NCI-H748 treated with DMSO at 0.1 percent for 48 hours (cell line): ENCODE measurements at regions not wholly inside any gene's neighbourhood (a gene's known extent, or its start where the extent isn't known, plus 50 kb on each side); places are given as distances from the start of the nearest gene placed in this dataset.

Experiments
- DNase-seq: peaks from one replicate; lab custom pipeline; 2025; lab: John Stamatoyannopoulos, UW

- no peak for DNase-seq
Observed at GRCh38 chr1:193593147-193593885, 406.9 kb upstream of the B3GALT2 start.

- no peak for DNase-seq
Observed at GRCh38 chr1:193592317-193592716, 405.9 kb upstream of the B3GALT2 start.

- DNase-seq, result no peak
Observed at GRCh38 chr1:193590102-193590501, 403.7 kb upstream of the B3GALT2 start.

DNA sequence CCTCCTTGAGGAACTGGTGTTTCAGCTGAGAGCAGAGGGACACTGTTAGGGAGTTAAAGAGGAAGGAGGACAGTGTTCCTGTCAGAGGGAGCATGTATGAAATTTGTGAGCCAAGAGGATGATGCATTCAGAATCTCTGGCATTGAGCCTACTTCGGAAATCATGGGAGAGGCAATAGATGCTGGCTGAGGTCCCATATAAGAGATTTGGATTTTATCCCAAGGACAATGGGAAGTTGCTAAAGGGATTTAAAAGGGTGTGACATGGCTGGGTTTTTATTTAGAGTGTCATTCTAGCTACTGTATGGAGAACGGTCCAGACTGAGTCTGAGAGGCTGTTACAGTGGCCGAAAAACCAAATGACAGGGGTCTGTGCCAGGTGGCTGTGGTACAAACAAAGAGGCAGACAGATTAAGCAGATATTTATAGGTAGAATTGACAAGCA is 403.2 kb upstream of the B3GALT2 start:
- no peak for DNase-seq

DNA sequence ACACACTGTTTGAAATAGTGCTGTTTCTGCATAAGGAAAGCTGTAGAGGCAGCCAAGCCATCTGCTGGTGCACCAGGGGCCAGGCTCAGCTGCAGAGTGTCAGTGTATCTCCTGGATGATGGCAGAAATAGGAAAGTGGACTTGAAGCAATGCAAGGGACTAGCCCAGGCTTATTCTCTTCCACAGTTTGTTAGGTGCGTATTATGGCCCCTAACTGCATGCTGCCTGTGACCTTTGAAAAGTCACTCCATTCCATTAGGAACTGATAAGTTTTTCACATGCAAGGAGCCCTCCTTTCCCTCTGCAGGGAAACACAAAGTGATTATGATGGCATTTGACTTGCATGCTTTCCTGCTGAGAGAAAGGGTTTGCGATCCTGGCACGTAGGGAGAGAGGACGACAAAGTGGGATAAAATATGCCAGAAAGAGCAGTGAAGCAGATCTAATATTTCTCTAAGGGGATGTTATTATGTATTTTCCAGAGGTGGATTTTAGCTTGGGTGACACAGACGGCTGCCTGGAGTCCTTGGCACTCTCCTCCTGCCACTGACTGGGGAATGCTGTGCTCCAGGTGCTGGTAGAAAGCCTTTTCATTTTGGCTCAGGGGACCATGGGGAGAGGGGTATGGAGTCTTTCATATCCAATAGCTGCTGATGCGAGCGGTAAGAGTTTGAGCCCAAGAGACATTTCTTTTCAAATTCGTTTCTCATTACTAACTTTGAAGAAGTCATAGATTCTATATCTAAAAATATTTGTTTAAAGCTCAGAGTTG is 402.1 kb upstream of the B3GALT2 start:
- DNase-seq, result no peak

DNA sequence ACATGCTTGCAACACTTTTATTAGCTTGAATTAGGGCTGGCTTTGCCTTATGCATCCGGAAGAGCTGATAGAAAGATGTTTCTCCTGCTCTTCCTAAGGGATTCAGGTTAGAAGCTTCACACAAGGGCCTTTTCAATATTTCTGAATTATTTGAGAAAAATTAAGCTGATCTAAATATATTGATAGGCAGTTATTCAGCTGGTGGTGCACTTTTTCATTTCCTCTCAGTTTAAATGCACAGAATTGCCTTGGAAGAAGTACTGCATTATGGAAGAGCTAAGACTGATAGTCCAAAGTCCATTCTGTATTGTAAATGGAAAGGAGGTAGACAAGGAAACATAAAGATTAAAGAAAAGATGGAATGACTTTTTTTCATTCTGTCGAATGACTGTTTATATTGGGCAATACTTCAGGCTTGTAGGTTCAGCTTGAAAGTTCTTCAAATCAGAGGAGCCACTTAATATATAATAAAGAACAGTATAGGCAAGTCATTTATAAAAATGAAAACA is 398.4 kb upstream of the B3GALT2 start:
- no peak for DNase-seq

DNA sequence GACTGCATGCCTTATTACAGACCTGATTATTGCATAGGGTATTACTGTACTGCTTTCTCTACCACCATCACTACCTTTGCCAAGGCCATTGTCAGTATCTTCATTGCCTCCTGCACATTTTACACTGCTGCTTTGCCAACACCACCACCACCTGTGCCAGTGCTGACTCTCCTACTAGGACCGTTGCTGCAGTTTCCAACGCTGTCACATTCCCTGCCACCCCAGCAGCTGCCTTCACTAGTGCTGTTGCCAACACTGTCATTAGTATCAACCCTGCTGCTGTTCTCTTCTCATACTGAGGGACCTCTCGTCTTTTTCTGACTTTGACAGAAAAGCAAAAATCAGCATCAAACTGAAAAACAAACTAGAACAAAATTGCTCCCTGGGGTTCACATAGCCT is 394.9 kb upstream of the B3GALT2 start:
- DNase-seq, result no peak

DNA sequence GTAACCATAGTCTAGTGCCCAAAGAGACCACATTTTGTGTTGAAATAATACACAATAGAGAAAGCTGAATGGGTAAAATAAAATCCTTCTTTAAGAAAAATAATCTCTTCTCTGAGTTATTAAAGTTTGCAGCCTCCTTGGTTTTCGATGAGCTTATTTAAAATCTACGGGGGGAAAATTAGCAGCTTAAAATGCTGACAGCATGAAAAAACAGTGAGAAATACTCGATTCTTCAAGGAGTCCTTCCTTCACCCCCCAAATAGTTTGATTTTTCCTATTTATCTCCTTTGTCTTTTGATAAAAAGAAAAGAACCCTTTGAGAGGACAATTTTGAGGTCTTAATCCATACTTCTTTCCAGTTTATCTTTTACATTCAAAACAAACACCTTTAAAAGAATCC is 394.0 kb upstream of the B3GALT2 start:
- DNase-seq, result no peak

GRCh38 chr1:193579323-193579722 is 392.9 kb upstream of the B3GALT2 start:
- DNase-seq, result no peak

DNA sequence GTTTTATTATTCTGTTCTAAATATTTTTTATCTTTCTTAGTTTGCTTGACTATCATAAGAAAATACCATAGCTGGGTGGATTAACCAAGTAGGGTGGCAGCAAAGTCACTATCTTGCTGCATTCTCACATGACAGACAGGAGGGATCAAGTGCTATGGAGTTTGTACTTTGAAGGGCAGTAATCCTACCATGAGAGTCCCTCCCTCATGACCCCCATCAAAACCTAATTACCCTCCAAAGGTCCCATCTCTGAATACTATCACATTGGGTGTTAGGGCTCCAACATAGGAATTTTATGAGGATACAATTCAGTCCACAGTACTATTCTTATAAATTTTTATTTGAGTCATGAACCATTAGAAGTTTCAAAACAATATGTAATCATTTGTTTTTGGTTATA is 388.5 kb upstream of the B3GALT2 start:
- DNase-seq, result no peak

DNA sequence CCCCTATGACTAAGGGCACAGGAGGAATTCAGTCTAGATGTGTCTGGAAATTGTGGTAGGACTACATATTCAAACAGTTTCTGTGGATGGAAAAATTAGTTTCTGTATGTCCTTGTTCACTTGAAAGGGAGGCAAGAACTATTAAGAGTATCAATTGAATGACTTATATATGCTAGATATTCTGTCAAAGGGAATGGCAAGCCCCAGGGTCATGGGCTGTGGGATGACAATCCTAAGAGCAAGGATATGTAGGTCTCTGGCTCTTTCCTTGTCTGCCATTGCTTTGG is 383.5 kb upstream of the B3GALT2 start:
- no peak for DNase-seq

GRCh38 chr1:193569096-193569982 is 382.9 kb upstream of the B3GALT2 start:
- no peak for DNase-seq

- no peak for DNase-seq
Observed at GRCh38 chr1:193568512-193568911, 382.1 kb upstream of the B3GALT2 start.

DNA sequence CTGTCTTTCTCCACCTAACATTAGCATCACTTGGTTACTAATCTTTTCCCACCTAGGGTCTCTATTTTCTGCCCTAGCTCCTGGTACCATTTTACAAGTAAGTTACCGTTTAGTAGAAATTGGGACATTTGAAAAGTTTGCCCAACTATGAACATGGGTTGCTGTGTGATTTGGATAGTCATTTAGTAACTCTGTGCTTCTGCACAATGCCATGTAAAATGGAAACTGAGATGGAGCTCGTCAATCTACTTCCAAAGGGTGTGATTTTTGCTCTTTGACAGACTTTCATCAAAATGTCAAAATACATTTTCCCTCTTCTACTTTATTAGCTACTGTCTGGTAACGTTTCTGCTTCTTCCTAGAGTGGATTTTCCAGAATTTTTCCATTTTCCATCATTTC is 381.5 kb upstream of the B3GALT2 start:
- no peak for DNase-seq

DNA sequence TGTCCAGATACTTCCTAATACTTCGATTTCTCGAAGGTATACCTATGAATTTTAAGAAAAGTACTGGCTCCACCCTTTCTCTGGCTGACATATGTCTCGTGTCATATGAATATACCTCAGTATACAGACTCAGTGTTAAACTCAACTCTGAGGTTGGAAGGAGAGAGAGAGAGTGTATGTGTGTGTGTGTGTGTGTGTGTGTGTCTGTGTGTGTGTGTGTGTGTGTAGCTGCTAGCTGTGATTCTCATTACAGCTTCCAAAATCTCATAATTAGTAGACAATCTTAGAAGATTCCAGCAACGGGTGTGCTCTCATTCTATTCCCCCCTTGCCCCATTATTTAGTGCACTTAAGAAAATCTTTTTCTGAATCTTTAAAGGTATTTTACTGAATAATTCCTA is 380.3 kb upstream of the B3GALT2 start:
- DNase-seq, result no peak

- DNase-seq, result no peak
Observed at GRCh38 chr1:193565971-193566577, 379.7 kb upstream of the B3GALT2 start.

- DNase-seq, result no peak
Observed at GRCh38 chr1:193562121-193562520, 375.7 kb upstream of the B3GALT2 start.

GRCh38 chr1:193558491-193559028 is 372.1 kb upstream of the B3GALT2 start:
- no peak for DNase-seq

DNA sequence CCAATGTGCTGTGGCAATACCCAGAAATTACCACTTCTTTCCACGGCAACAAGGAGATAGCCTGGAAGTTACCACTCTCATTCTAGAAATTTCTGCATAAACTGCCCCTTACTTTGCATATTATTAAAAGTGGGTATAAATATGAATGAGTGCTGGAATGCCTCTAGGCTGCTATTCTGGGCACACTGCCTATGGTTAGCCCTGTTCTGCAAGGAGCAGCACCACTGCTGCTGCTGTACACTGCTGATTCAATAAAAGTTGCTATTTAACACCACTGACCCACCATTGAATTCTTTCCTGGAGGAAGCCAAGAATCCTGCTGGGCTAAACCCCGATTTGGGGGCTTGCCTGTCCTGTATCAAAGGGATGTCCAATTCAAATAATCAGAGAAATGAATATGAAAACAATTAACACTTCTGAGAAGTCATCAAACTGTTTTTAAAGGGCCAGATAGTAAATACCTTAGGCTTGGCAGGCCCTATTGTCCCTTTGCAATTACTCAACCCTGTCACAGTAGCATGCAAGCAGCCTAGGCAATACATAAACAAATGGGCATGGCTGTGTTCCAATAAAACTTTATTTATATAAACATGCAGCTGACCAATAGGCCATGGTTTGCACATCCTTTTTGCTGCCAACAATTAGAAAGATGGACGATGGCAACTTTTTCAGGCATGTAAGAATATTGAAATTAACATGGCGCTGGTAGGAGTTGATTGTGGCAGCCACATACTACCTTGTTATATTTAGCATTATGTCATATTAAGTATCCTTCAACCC is 369.4 kb upstream of the B3GALT2 start:
- no peak for DNase-seq

DNA sequence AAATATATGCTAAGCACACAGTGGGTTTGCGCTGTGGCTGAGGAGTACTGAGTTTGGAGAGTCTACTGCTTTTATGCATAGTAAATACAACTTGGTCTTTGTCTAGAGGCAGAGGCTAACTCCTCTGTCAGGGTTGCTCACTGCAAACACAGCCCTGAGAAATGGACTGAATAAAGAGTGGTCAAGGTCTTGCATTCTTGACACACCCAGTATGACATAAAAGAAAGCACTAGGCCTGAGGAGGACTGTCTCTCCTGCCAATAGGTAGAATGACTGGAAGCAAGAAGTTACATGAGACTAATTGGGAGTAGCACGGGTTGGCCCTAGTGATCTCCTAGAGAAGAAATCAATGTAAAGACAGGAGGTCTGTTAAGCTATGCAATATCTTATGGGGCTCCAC is 367.2 kb upstream of the B3GALT2 start:
- no peak for DNase-seq

DNA sequence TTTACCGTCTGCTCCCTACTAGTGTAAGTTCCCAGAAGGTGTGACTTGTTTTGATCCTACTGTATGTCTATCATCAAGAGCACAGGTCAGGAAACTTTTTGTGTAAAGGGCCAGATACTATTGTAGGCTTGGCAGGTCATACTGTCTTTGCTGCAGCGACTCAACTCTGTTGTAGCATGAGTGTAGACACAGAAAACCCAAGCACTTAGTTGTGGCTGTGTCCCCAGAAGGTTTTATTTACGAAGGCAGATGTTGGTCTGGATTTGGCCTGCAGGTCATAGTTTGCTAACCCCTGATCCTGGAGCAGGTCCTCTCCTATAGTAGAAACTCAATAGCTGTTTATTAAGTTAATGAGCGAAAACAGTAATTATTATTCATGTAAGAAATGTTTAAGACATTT is 365.9 kb upstream of the B3GALT2 start:
- no peak for DNase-seq
